ENCODE measurements at regions not wholly inside any gene's neighbourhood (a gene's known extent, or its start where the extent isn't known, plus 50 kb on each side); places are given as distances from the start of the nearest gene placed in this dataset.

DNA sequence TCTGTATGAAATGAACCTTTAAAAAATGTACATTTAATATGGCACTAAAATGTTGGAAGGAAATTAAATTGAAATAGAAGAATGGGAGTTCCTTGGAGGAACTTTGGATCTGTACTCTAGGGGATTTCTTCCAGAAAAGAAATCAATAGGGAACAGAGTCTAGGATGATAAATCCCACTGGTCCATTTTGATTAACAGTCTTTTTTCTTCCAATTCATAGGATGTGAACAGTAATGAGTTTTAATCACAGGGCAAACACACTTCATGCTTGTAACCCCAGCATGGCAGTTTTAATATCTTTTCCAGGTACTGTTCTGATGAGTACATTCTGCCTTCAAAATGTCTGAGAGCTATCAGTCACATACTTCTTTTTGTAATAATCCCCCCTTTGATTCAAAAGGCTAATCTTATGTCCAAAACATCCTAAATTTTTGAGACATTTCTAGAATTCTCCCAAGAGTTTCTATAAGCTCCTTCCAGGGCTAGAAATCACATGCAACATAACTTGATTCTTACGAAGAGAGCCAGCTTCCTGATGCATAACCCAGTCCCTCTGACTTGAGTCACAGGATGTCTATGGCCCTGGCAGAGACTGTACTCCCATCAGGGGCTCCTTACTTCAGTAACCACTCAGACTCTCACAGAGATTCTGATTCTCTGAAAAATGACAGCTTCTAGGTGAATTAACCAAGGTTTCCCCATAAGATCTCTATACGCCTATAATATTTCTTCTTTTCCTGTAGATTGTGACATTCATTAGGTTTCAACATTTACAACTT lies 112.9 kb downstream of the SLC36A4 start:
- Histone ChIP-seq H3K27ac (no peak overlapping the region), H3K36me3 (no peaks in the 10 kb centered on the region), H3K4me3 (no peak overlapping the region), H3K4me1 (no peaks in the 10 kb centered on the region), H3K9me3 (no peaks in the 10 kb centered on the region), H3K27me3 (no peaks in the 10 kb centered on the region)
- no peak for TF ChIP-seq EP300 (IDR thresholded peaks at IDR 0.05; ENCODE audit: low read depth)
- no peak for TF ChIP-seq CTCF (IDR thresholded peaks at IDR 0.05)
- TF ChIP-seq POLR2A (IDR thresholded peaks at IDR 0.05) = no peak
- no peak for TF ChIP-seq POLR2AphosphoS5 (IDR thresholded peaks at IDR 0.05)
- DNase-seq = no peak
- in situ Hi-C loops (cut with MboI; ENCODE audit: low pct_ligation_motif_present in 1 of 4, low pct_unique_long_range_greater_than_20kb in 1 of 4, low sequenced_read_pairs in 3 of 4) = no loop called here
- 74 to 88% methylated on average over 2 of the region's 2 CpGs for WGBS, 2 donors (ENCODE audit: low coverage in 1 of 2)
- intact Hi-C loops (cut with DNase I; ENCODE audit: low total_unique reads) = no loop called here

DNA sequence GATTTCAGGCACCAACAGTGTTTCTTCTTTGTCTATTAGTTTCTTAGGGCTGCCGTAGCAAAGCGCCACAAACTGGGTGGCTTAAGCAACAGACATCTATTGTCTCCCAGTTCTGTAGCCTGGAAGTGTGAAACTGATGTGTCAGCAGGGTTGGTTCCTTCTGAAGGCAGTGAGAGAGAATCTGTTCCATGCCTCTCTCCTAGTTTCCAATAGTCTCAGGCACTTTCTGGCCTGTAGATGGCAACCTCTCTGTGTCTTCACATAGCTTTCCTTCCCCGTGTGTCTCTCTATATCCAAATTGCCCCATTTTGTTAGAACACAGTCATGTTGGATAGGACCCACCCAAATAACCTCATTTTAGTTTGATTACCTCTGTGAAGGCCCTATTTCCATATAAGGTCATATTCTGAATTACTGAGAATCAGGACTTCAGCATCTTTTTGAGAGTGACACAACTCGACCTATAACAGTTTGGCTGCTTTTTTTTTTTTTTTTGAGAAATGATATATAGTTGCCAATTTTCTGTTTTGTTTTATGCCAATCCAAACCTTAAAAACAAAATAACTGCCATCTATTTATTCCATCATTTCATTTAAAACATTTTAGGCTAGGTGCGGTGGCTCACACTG lies 108.2 kb downstream of the SLC36A4 start:
- Histone ChIP-seq H3K36me3 (no peaks in the 10 kb centered on the region), H3K9me3 (no peaks in the 10 kb centered on the region), H3K4me3 (no peak overlapping the region), H3K27ac (no peak overlapping the region), H3K27me3 (no peaks in the 10 kb centered on the region), H3K4me1 (no peaks in the 10 kb centered on the region)
- 65 to 70% methylated on average over 5 of the region's 5 CpGs for WGBS, 2 donors (ENCODE audit: low coverage in 1 of 2)
- no peak for TF ChIP-seq POLR2AphosphoS5 (IDR thresholded peaks at IDR 0.05)
- peak in 4 of 5 experiments; percentile 15 to 43 (median 36) for TF ChIP-seq CTCF (IDR thresholded peaks at IDR 0.05)
- peak; percentile 27 for DNase-seq
- in situ Hi-C loops (cut with MboI; ENCODE audit: low pct_ligation_motif_present in 1 of 4, low pct_unique_long_range_greater_than_20kb in 1 of 4, low sequenced_read_pairs in 3 of 4) = no loop called here
- intact Hi-C loops (cut with DNase I; ENCODE audit: low total_unique reads) = no loop called here
